ENCODE measurements at regions not wholly inside any gene's neighbourhood (a gene's known extent, or its start where the extent isn't known, plus 50 kb on each side); places are given as distances from the start of the nearest gene placed in this dataset.
"Not testable (repeated sequence)": the region's sequence is repeated elsewhere in the genome, so short reads cannot be mapped to it uniquely, and the experiment has no call there.

GRCh38 chr14:48616931-48617330 lies 941.5 kb upstream of the MDGA2 start:
- H3K27me3 ChIP-seq: no peaks in the 10 kb centered on the region
- WGBS, 4 donors: 63 to 69% (median 65%) methylated on average over 6 of the region's 6 CpGs
- H3K4me1 ChIP-seq (replicated peaks in 1 of 2): no peaks in the 10 kb centered on the region
- TF ChIP-seq, protein P1, sequence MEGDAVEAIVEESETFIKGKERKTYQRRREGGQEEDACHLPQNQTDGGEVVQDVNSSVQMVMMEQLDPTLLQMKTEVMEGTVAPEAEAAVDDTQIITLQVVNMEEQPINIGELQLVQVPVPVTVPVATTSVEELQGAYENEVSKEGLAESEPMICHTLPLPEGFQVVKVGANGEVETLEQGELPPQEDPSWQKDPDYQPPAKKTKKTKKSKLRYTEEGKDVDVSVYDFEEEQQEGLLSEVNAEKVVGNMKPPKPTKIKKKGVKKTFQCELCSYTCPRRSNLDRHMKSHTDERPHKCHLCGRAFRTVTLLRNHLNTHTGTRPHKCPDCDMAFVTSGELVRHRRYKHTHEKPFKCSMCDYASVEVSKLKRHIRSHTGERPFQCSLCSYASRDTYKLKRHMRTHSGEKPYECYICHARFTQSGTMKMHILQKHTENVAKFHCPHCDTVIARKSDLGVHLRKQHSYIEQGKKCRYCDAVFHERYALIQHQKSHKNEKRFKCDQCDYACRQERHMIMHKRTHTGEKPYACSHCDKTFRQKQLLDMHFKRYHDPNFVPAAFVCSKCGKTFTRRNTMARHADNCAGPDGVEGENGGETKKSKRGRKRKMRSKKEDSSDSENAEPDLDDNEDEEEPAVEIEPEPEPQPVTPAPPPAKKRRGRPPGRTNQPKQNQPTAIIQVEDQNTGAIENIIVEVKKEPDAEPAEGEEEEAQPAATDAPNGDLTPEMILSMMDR (IDR thresholded peaks at IDR 0.05): no peak
- TF ChIP-seq POLR2A (IDR thresholded peaks at IDR 0.05): no peak
- no peaks in the 10 kb centered on the region for H3K36me3 ChIP-seq (replicated peaks in 1 of 2)
- DNase-seq: no peak
- intact Hi-C loops (cut with DNase I): no loop called here
- H3K27ac ChIP-seq: no peak overlapping the region
- no peaks in the 10 kb centered on the region for H3K9me3 ChIP-seq (replicated peaks in 1 of 3)
- no peak overlapping the region for H3K4me3 ChIP-seq

DNA sequence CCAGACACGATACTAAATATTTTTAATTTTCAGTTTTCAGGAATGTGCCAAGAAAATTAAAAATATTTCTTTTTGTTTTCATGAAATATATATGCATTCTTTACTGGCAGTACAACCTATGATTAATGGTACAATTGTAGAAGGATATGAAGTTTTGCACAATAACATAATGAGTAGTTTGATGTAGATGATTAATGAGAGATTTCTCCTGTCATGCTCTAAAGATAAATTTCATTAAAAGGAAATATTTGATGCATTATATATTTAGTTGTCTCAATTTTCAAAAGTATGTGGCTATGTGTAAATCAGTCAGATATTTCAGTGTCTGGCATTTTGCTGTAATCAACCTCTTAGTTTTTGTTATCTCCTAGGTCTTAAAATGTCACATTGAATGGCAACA lies 940.2 kb upstream of the MDGA2 start:
- 71 to 88% (median 80%) methylated on average over 1 of the region's 1 CpG for WGBS, 4 donors
- H3K27me3 ChIP-seq: no peaks in the 10 kb centered on the region
- H3K27ac ChIP-seq: no peak overlapping the region
- H3K4me3 ChIP-seq: no peak overlapping the region
- no peaks in the 10 kb centered on the region for H3K9me3 ChIP-seq (replicated peaks in 1 of 3)
- no peaks in the 10 kb centered on the region for H3K4me1 ChIP-seq (replicated peaks in 1 of 2)
- no peak for TF ChIP-seq POLR2A (IDR thresholded peaks at IDR 0.05)
- TF ChIP-seq, protein P1 (IDR thresholded peaks at IDR 0.05): no peak
- no peak for DNase-seq
- no peaks in the 10 kb centered on the region for H3K36me3 ChIP-seq (replicated peaks in 1 of 2)
- intact Hi-C loops (cut with DNase I): no loop called here

- H3K4me3 ChIP-seq: no peak overlapping the region
- H3K27me3 ChIP-seq: no peaks in the 10 kb centered on the region
- H3K4me1 ChIP-seq (replicated peaks in 1 of 2): no peaks in the 10 kb centered on the region
- WGBS, 4 donors: 61 to 71% (median 62%) methylated on average over 2 of the region's 2 CpGs
- intact Hi-C loops (cut with DNase I): no loop called here
- TF ChIP-seq, protein P1 (IDR thresholded peaks at IDR 0.05): no peak
- TF ChIP-seq POLR2A (IDR thresholded peaks at IDR 0.05): no peak
- DNase-seq: no peak
- H3K9me3 ChIP-seq (replicated peaks in 1 of 3): no peaks in the 10 kb centered on the region
- no peak overlapping the region for H3K27ac ChIP-seq
- no peaks in the 10 kb centered on the region for H3K36me3 ChIP-seq (replicated peaks in 1 of 2)
Observed at GRCh38 chr14:48614003-48614402, 938.6 kb upstream of the MDGA2 start.

- DNase-seq; H3K27me3 ChIP-seq; intact Hi-C loops (cut with DNase I); H3K9me3 ChIP-seq (replicated peaks in 1 of 3); H3K36me3 ChIP-seq (replicated peaks in 1 of 2); H3K4me1 ChIP-seq (replicated peaks in 1 of 2); H3K27ac ChIP-seq; H3K4me3 ChIP-seq: not testable (repeated sequence)
- 82 to 87% (median 85%) methylated on average over 3 to 8 of the region's 8 CpGs for WGBS, 4 donors
Observed at GRCh38 chr14:48606960-48607359, 931.6 kb upstream of the MDGA2 start.

DNA sequence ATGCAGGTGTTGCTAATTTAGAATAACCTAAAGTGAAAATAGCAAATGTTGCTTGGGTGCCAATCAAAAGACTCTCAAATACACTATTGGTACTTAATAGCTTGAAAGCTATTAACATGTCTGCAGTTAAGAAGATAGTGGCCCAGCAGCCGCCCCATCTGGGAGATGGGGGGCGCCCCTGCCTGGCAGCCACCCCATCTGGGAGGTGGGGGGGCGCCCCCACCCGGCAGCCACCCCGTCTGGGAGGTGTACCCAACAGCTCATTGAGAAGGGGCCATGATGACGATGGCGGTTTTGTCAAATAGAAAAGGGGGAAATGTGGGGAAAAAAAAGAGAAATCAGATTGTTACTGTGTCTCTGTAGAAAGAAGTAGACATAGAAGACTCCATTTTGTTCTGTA lies 923.1 kb upstream of the MDGA2 start:
- Histone ChIP-seq H3K27me3 (no peaks in the 10 kb centered on the region), H3K4me3 (no peak overlapping the region), H3K27ac (no peak overlapping the region), H3K36me3 (replicated peaks in 1 of 2) (no peaks in the 10 kb centered on the region), H3K9me3 (replicated peaks in 1 of 3) (no peaks in the 10 kb centered on the region), H3K4me1 (replicated peaks in 1 of 2) (no peaks in the 10 kb centered on the region)
- intact Hi-C loops (cut with DNase I): no loop called here
- no peak for DNase-seq
- 89 to 90% (median 90%) methylated on average over 7 of the region's 7 CpGs for WGBS, 4 donors
- no peak for TF ChIP-seq POLR2A (IDR thresholded peaks at IDR 0.05)
- TF ChIP-seq, protein P1 (IDR thresholded peaks at IDR 0.05): no peak

Data from adrenal gland (tissue), 9 donors.